HG03103 (cell line): ENCODE measurements at regions not wholly inside any gene's neighbourhood (a gene's known extent, or its start where the extent isn't known, plus 50 kb on each side); places are given as distances from the start of the nearest gene placed in this dataset.

ENCODE experiments used
- ATAC-seq: cut with Tn5 transposase; IDR thresholded peaks from one replicate; pipeline ENCODE4 v1.9.1; 2021; ENCODE audit warnings: low read depth; ENCODE audit not compliant: unreplicated experiment

DNA sequence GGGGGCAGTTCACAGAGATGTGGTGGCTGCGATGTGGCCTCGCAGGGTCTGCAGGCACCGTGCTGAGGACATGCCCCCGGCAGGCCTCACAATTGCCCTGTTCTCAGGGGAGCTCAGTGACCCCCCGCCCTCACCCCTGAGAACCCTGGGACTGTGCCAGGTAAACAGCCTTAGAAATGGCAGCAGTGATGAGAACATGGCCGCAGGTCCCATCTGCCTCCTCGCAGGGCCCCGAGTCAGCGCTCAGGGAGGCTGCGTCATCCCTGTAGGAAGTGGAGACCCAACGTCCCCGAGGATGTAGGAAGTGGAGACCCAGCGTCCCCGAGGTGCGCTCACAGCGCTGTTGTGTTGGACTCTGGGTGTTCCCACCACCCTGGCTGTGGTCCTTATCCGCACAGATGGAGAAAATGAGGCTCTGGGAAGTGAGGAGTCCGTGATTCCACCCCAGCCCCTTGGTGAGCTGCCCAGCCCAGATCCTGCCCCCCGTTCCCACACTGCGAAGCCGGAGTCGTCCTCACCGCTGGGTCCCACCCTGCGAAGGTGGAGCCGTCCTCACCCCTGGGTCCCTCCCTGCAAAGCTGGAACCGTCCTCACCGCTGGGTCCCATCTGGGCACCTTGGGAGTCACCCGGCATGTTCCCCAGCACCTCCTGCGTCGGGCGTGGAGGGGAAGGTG, 1086.8 kb downstream of the BRD1 start:
- no peak for ATAC-seq

DNA sequence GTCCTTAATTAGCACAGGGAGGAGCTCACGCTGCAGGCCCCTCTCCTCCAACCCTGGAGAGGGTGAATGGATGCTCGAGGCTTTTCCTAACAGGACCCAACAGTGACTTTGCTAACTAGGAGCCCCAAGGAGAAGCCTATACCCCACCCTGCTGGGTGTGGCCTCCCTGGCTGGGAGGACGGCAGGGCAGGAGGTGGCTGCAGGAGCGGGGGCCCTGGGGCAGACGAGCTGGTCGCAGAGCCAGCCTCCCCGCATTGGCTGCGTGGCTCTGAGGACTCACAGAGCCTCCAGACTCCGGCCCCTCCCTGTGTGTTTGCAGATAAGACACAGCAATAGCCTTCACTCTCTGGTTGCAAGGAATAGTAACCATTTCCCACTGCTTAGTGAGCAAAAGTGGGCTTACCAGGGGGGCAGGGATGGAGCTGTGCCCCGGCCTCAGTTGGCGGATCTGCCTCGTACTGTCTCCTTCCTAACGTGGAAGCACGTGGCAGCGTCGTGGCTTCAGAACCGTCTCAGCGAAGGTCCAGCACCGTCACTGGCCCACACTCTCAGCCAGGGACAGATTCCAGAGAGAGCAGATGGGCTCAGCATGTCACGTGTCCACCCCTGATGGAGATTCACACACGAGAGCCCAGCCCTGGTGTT, 1087.5 kb downstream of the BRD1 start:
- ATAC-seq: no peak

DNA sequence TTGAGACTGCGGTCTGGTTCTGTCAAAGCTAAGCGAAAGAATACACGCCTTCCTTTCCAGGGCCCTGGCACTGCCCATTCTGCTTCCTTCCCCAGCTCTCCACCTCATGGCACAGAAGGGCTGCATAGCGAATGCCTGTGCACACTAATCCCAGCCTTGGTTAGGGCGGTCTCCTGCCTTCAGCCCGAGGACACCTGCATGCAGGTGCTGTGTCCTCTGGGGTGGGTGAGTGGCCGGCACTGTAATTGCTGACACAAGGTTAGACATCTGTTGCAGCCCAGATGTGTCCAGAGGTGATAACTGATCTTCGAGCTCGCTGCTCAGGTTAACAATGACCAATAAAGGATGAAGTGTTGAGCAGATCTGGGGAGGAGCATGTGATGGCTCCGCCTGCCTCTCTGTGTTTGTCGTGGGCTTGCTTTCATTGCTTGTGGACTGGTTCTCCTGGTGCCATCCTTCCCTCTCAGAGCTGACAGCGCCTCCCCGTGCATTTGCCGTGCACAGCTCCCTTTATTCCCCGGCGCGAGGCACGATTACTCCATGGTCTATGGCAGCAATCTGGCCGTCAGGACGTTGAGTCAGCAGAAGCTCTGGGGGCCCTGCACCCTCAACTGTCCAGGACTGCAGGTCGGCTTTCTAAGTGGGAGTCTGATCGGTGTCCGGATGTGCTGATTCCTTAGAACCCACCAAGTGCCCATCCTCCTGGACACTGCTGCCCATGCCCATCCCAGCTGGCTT, 1088.2 kb downstream of the BRD1 start:
- ATAC-seq: no peak

DNA sequence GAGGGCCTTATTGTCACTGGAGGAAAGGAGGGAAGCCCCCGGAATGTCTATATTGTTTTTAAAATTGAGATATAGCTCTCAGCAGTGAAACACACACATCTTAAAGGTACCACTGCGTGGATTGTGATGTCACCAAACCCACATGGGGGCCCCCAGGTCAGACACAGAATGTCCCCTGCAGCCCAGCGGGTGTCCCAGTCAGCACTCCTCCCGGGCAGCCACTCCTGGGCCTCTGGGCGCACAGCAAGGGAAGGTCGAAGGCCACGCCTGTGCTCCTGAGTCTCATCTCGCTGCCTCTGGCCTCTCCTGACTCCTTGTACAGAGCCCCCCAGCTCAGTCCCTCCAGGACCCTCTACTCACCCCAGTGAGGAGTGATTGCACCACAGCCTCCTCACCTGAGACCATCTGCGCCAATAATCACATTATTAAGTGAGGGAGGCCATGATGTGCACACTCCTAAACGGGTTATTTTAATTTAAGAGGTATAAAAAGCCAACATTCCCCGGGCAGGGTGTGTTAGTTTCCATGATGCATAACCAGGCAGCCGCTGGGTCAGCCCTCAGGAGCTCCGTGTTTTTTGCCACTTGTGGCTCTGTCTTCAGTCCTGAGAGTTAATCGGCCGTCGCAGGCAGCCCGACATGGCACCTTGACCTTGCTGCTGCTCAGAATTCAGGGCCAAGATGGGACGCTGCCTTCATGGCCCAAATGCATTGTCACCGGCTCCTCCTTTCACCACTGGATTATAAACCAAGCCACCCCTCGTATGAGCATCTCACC, 1089.3 kb downstream of the BRD1 start:
- no peak for ATAC-seq

GRCh38 chr22:48737461-48738203, 1090.0 kb downstream of the BRD1 start:
- ATAC-seq: no peak

- ATAC-seq: no peak
Measured at GRCh38 chr22:48736593-48737460, 1090.8 kb downstream of the BRD1 start.

DNA sequence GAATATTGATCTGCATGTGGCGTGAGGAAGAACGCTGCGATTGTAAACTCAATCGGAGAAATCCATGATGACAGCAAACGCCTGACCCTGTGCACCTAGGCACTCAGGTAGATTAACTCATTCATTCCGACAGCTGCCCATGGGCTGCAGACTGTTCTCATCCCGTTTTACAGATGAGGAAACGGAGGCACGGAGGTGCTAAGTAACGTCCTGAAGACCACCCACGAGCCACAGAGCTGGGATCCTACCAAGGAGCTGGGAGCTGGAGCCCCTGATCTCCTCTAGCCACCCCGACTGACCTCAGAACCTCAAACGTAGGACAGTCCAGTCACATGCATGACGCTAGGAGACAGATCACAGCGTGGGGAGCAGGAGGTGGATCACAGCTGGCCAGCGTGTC, 1092.7 kb downstream of the BRD1 start:
- no peak for ATAC-seq

DNA sequence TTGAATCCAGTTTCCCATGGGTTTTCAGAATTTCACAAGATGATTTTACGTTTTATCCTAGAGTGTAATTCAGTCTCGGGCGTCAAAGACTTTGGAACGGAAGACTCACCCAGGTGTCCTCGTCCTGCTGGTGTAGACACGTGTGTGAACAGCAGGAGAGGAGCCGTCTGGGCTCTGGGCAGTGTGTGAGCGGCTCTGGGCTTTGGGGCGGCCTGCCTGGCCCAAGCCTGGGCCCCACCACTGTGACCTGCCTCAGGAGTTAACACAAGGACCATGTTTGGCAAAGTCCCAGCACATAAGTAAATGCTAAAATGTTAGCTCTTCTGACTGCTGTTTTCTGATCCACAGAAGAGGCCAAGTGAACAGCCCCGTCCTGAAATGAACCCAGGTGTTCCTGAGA, 1093.3 kb downstream of the BRD1 start:
- no peak for ATAC-seq

DNA sequence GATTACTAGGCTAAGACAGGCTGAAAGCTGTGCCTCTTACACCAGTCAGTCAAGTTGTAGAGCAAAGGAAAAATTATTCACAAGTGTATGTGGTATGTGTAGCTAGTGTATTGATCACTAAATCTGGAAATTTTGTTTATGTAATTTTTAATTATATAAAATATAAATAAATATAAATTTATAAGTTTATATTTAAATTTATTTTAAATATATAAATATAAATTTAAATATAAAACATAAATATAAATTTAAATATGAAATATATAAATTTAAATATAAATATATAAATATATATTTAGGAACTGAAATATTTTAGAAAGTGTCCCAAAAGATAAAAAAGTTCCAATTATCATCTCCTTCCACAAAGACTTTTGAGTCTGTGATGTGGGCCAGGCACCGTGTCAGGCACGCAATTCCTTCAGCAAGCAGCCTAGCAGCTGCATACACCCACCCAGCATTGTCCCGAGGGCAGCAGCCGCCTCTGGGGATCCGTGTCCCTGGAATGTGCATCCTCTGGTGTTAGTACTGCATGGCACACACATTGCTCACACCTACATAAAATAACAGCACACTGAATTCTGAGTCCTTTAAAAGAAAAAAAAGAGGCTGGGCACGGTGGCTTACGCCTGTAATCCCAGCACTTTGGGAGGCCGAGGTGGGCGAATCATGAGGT, 1098.0 kb downstream of the BRD1 start:
- ATAC-seq: no peak

DNA sequence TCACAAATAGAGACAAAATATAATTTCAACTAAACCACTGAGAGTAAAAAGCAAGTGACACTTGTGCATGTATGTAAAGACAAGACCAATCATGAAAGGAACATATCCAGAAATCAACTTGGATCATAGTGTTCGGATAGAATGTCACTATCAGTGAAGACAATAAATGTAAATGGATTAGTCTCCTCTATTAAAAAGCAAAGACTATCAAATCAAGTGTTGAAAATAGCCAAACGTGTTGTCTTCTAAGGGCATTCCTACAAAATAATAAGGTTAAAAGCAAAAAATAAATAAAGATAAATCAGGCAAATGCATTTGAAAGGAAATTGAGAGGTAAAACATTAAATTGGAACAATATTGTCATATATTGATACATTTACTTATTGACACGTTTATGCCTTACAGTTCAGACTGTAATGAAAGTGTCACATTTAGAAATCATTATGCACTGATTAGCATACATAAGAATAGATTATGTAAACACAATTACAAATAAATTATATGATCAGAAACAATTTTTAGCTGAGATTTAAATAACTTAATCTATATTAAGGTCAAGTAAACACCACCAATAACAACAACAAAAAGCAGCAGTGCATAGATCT, 1100.1 kb downstream of the BRD1 start:
- ATAC-seq: no peak

DNA sequence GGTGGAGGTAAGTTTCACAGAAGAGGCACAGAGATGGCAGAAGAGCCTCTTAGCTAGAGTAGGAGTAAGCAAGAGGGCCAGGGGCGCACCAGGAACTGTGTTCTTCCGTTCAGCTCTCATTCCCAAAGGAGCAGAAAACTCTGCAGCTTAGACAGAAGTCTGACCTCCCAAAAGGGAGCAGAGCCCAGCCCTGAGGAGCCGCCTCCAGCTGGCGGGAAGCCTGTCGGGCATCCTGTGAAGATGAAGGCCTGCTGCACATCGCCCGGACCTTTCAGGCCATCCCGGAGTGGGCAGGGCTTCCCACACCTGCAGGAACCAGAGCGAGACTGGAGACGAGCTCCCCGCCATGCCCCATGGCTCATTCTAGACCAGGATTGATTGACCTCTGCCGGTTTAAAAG, 1102.8 kb downstream of the BRD1 start:
- ATAC-seq: no peak

- no peak for ATAC-seq
Measured at GRCh38 chr22:48722661-48723060, 1105.0 kb downstream of the BRD1 start.

- ATAC-seq: no peak
Measured at GRCh38 chr22:48721395-48721669, 1106.3 kb downstream of the BRD1 start.

DNA sequence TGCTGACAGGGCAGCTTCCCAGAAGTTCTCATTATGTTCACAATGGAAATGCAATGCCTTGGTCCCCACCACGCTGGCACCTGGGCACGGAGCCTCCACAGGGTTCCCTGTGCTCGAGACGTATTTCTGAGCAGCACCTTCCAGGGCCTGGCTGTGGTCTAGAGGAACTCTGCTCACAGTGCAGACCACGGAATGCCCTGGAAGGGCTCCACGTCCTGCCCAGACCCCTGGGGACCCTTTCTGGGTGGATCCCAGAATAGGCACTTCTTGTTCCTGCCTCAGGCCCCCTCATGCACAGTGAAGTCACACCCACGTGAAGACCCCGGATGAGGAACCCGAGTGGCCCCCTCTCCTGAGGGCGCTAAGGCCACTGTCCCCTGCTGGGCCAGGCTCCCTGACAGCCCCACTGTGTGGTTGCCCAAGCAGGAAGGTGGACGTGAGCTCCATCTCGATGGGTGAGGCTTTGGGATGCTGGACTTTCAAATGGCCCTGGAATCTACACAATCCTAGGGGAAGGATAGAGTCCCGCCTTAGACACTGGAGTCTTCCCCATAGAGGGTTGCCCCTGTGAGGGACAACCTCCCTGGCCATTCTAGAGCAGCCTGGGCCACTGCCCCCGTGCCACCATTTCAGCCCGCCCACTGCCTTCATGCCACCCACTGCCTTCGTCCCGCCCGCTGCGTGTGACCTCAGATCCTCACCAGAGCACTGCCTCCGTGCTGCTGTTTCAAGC, 1106.8 kb downstream of the BRD1 start:
- ATAC-seq: no peak

GRCh38 chr22:48719978-48720661, 1107.6 kb downstream of the BRD1 start:
- no peak for ATAC-seq

- ATAC-seq: no peak
Measured at GRCh38 chr22:48718818-48719500, 1108.7 kb downstream of the BRD1 start.
